UCSD-AML1 (cell line): ENCODE measurements at regions not wholly inside any gene's neighbourhood (a gene's known extent, or its start where the extent isn't known, plus 50 kb on each side); places are given as distances from the start of the nearest gene placed in this dataset.
"Not testable (repeated sequence)": the region's sequence is repeated elsewhere in the genome, so short reads cannot be mapped to it uniquely, and the experiment has no call there.

Experiments used
- DNase-seq: peaks from one replicate; lab custom pipeline; 2025; ENCODE audit not compliant: unreplicated experiment; lab: John Stamatoyannopoulos, UW

DNA sequence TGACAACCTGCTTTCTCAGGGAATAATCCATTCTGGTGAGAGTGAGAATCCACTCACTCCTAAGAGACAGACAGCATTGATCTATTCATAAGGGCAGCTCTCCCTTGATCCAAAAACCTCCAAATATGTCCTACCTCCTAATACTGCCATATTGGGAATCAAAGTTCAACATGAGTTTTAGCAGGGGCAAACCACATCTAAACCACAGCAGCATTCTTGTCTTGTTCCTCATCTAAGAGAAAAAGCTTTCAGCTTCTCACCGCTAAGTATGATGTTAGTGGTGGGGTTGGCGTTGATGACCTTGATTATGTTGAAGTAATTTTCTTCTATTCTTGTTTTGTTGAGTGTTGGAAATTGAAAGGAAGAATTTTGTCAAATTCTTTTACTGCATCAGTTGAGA is 69.6 kb downstream of the SERTM2 start:
- no peak for DNase-seq

DNA sequence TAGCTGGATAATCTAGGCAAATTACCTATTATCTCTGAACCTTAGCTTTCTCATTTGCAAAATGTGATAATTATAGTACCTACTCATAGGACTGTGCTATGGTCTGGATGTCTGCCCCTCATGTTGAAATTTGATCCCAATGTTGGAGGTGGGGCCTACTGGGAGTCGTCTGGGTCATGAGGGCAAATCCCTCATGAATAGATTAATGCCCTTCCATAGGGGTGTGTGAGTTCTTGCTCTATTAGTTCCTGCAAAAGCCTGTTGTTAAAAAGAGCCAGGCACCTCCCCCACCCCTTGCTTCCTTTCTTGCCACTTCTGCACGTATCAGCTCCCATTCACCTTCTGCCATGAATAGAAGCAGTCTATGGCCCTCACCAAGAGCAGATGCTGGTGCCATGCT is 73.9 kb downstream of the SERTM2 start:
- no peak for DNase-seq

DNA sequence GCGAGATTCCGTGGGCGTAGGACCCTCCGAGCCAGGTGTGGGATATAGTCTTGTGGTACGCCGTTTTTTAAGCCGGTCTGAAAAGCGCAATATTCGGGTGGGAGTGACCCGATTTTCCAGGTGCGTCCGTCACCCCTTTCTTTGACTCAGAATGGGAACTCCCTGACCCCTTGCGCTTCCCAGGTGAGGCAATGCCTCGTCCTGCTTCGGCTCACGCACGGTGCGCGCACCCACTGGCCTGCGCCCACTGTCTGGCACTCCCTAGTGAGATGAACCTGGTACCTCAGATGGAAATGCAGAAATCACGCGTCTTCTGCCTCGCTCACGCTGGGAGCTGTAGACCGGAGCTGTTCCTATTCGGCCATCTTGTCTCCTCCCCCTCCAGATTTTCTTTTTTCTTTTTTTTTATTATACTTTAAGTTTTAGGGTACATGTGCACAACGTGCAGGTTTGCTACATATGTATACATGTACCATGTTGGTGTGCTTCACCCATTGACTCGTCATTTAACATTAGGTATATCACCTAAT is 83.0 kb downstream of the SERTM2 start:
- DNase-seq = not testable (repeated sequence)

DNA sequence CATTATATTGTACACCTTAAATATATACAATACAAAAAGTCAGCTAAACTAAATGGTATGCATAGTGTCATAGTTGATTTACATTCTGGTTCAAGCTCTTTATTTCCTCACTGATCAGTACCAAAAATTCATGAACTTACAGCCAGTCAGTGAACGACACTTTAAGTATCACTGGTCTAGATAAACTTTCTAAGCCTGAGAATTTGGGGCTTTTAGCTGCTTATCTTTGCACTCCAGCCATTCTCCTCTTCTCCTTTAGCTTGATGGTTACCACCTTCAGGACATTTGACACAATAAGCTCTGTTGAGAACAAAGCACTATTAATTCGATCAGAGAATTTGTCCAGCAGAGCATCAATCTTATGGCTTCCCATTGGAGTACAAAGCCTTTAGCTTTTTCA is 83.0 kb upstream of the ALG13 start:
- no peak for DNase-seq

DNA sequence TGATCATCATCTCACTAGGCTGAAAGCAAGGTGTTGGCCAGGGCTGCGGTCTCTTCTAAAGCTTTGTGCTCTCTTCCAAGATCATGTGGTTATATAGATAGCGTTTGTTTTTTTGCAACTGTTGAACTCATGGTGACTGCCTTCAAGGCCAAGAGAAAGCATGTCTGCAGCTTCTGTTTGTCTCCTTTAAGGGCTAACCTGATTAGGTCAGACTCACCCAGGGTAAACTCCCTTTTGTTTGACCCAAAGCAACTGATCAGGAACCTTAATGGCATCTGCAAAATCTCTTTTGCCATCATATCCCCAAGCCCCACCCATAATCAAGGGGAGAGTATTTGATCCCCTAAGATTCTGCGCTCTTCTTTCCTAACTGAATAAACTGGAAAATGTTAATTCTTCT is 72.2 kb upstream of the ALG13 start:
- no peak for DNase-seq

DNA sequence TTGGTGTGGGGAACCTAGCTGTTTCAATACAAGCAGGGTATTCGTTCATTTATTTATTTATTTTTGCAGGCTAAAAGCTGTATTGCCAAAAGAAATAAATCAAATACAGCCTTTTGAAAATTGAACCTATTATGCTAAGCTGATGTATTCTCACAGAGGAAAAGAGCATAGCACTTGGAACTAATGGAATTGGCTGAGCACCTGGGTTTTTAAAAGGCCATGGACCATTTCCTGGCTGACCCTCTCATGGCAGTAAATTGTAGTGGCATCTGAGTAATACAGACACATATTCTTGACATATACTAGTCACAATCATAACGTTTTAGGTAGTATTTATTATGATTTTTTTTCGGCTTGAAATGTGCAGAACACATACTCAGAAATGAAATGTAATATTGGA is 71.8 kb upstream of the ALG13 start:
- DNase-seq = no peak

DNA sequence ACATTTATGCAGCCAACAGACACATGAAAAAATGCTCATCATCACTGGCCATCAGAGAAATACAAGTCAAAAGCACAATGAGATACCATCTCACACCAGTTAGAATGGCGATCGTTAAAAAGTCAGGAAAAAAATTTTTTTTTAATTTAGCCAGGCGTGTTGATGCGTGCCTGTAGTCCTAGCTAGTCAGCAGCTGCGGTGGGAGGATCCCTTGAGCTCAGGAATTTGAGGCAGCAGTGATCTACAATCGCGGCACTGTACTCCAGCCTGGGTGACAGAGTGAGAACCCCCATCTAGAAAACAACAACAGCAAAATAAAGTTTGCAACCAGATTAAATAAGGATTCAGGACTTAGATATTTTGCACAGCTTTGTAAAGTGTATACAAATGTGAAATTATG is 65.7 kb upstream of the ALG13 start:
- no peak for DNase-seq

DNA sequence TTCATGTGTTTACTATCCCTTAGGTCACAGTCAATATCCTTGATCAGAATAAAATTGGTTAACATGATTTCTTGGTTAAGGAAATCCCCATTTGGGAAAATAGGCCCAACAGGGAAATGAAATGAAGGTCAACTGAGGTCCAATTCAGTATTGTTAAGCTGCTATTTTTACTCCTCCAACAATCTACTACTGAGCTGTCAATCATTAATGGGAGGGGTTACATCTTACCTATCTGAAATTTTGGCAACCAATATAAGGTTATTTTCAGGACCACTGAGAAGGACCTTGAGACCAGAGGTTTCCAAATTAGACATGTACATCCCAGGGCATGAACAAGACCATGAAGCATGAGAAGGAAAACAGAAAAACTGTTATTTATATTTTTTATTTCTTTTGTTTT is 64.2 kb upstream of the ALG13 start:
- no peak for DNase-seq

DNA sequence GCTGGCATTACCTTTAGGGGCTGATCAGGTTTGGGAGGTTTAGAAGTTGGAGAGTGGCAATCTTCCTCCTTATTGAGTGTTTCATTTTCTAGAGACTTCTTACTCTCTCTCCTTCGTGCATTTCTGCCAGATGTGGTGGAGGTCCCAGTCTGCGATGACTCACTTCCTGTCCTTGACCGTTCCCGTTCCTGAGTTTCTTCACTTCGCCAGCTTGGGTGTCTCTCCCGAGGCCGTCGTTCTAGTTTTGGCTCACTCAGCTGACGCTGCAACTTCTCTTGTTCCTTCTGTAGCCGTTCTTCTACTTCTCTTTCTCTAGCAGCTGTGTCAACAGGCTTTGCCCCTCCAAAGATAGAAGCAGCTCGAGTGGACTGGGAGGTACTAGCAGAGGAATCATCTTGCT is 60.9 kb upstream of the ALG13 start:
- DNase-seq = peak; percentile 20

DNA sequence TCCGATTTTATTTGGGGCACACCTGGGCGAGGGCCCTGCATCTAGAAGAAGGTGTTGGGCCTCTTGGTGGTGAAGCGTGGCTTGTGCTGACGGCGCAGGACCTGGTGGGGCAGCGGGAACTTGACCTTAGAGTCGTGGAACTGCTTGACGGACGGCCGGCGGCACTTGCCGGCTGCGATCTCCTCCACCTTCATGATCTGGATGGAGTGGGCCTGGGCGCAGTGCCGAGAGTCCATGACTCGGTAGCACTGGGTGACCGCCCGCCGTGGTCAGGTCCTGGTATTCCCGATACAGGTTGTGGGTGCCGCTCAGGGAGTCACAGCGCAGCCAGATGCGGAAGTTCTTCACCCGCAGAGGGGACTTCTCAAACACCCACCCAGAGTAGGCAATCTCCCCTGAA is 56.8 kb upstream of the ALG13 start:
- DNase-seq = no peak

DNA sequence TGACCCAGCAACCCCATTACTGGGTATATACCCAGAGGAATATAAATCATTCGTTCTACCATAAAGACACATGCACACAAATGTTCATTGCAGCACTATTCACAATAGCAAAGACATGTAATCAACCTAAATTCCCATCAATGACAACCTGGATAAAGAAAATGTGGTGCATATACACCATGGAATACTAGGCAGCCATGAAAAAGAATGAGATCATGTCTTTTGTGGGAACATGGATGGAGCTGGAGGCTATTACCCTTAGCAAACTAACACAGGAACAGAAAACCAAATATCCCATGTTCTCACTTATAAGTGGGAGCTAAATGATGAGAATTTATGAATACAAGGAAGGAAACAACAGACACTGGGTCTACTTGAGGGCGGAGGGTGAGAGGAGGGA is 53.7 kb upstream of the ALG13 start:
- DNase-seq = not testable (repeated sequence)
